ENCODE measurements at regions not wholly inside any gene's neighbourhood (a gene's known extent, or its start where the extent isn't known, plus 50 kb on each side); places are given as distances from the start of the nearest gene placed in this dataset.

DNA sequence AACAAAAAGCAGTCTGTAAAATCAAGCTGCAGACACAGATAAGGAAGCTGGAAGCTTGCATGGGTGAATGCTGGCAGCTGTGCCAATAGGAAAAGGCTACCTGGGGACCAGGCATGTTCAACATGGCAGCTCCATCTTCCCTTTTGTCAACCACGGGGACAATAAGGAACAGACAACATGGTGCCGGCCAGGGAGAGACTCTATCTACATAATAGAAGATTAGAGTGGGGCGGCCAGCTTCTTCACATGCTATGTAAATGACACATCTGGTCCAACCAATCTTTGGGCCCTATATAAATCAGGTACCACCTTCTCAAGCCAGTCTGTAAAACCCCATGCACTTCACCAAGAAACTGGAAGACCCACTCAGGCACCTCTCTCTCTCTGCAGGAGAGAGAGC is 157.6 kb downstream of the SUDS3 start:
- TF ChIP-seq, protein P1, sequence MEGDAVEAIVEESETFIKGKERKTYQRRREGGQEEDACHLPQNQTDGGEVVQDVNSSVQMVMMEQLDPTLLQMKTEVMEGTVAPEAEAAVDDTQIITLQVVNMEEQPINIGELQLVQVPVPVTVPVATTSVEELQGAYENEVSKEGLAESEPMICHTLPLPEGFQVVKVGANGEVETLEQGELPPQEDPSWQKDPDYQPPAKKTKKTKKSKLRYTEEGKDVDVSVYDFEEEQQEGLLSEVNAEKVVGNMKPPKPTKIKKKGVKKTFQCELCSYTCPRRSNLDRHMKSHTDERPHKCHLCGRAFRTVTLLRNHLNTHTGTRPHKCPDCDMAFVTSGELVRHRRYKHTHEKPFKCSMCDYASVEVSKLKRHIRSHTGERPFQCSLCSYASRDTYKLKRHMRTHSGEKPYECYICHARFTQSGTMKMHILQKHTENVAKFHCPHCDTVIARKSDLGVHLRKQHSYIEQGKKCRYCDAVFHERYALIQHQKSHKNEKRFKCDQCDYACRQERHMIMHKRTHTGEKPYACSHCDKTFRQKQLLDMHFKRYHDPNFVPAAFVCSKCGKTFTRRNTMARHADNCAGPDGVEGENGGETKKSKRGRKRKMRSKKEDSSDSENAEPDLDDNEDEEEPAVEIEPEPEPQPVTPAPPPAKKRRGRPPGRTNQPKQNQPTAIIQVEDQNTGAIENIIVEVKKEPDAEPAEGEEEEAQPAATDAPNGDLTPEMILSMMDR (IDR thresholded peaks at IDR 0.05; ENCODE audit: low read length) = no peak
- TF ChIP-seq EZH2 (optimal IDR thresholded peaks at IDR 0.05; ENCODE audit: low read depth, low read length) = no peak
